Uterus (tissue), 2 donors: ENCODE measurements at regions not wholly inside any gene's neighbourhood (a gene's known extent, or its start where the extent isn't known, plus 50 kb on each side); places are given as distances from the start of the nearest gene placed in this dataset.

Source experiments
- CTCF ChIP-seq, 4 experiments: fragments of 200-600 bp in 2 of 4; fragments of 450-650 bp in 2 of 4; sonication (generic) in 2 of 4; IDR thresholded peaks; one replicate each; pipeline ENCODE4 v1.5.1; 2016 to 2019; ENCODE audit warnings: antibody characterized with exemption in 4 of 4, mild to moderate bottlenecking in 2 of 4, moderate library complexity in 1 of 4
- POLR2A ChIP-seq, 2 donors: fragments of 450-650 bp; IDR thresholded peaks; one replicate each; pipeline ENCODE4 v1.6.1; 2016; ENCODE audit warnings: antibody characterized with exemption in 2 of 2, mild to moderate bottlenecking in 1 of 2, moderate library complexity in 1 of 2

- TF ChIP-seq CTCF (IDR thresholded peaks at IDR 0.05) (no peak), POLR2A (IDR thresholded peaks at IDR 0.05) (no peak)
Measured at GRCh38 chr4:173834151-173834550, 304.1 kb upstream of the HAND2 start.
